Brain microvascular endothelial cell (primary cell): ENCODE measurements at regions not wholly inside any gene's neighbourhood (a gene's known extent, or its start where the extent isn't known, plus 50 kb on each side); places are given as distances from the start of the nearest gene placed in this dataset.

Source experiments
- DNase-seq: peaks from one replicate; pipeline ENCODE4 v3.0.0-alpha.2; 2020
- H3K27ac ChIP-seq: fragments of 250-450 bp; sonication (Bioruptor Pico); 2 replicates; pipeline ENCODE4 v1.5.1; 2020; ENCODE audit warnings: mild to moderate bottlenecking, moderate library complexity
- H3K27me3 ChIP-seq: fragments of 250-450 bp; sonication (Bioruptor Pico); replicated peaks from 2 replicates; pipeline ENCODE4 v1.5.1; 2020; ENCODE audit warnings: mild to moderate bottlenecking
- H3K36me3 ChIP-seq: fragments of 250-450 bp; sonication (Bioruptor Pico); replicated peaks from 2 replicates; pipeline ENCODE4 v1.5.1; 2020; ENCODE audit warnings: mild to moderate bottlenecking
- H3K4me3 ChIP-seq: 2 replicates; pipeline ENCODE4 v1.5.1; 2011; ENCODE audit warnings: low read depth, mild to moderate bottlenecking, control low read depth, low read length, moderate library complexity
- CTCF ChIP-seq: IDR thresholded peaks from 2 replicates; pipeline ENCODE4 v1.5.1; 2011; ENCODE audit warnings: low read depth, mild to moderate bottlenecking, moderate library complexity, low read length, control low read depth, inconsistent platforms; ENCODE audit errors: missing control alignments
- in situ Hi-C: cut with HindIII; loops from 2 replicates; pipeline ENCODE4 v1.10.0; 2017; ENCODE audit warnings: low sequenced_read_pairs, low pct_ligation_motif_present

- Histone ChIP-seq H3K36me3 (no peaks in the 10 kb centered on the region), H3K4me3 (no peak overlapping the region), H3K27ac (no peak overlapping the region), H3K27me3 (no peaks in the 10 kb centered on the region)
- DNase-seq: no peak
- in situ Hi-C loops: no loop called here
- no peak for TF ChIP-seq CTCF
Observed at GRCh38 chr13:84077271-84077670, 195.0 kb upstream of the SLITRK1 start.

- H3K27me3 ChIP-seq: no peaks in the 10 kb centered on the region
- H3K36me3 ChIP-seq: no peaks in the 10 kb centered on the region
- no peak for DNase-seq
- in situ Hi-C loops: no loop called here
- TF ChIP-seq CTCF: no peak
- H3K27ac ChIP-seq: no peak overlapping the region
- H3K4me3 ChIP-seq: no peak overlapping the region
Observed at GRCh38 chr13:84076280-84076679, 194.0 kb upstream of the SLITRK1 start.

- in situ Hi-C loops: no loop called here
- Histone ChIP-seq H3K36me3 (no peaks in the 10 kb centered on the region), H3K27me3 (no peaks in the 10 kb centered on the region), H3K4me3 (no peak overlapping the region), H3K27ac (no peak overlapping the region)
- TF ChIP-seq CTCF: no peak
- no peak for DNase-seq
Observed at GRCh38 chr13:84050536-84050935, 168.3 kb upstream of the SLITRK1 start.

- in situ Hi-C loops: no loop called here
- no peak for DNase-seq
- Histone ChIP-seq H3K27ac (no peak overlapping the region), H3K36me3 (no peaks in the 10 kb centered on the region), H3K27me3 (no peaks in the 10 kb centered on the region), H3K4me3 (no peak overlapping the region)
- no peak for TF ChIP-seq CTCF
Observed at GRCh38 chr13:84049443-84050219, 167.4 kb upstream of the SLITRK1 start.

- no peak for TF ChIP-seq CTCF
- DNase-seq: no peak
- no peak overlapping the region for H3K27ac ChIP-seq
- H3K36me3 ChIP-seq: no peaks in the 10 kb centered on the region
- no peak overlapping the region for H3K4me3 ChIP-seq
- in situ Hi-C loops: no loop called here
- H3K27me3 ChIP-seq: no peaks in the 10 kb centered on the region
Observed at GRCh38 chr13:84044805-84045204, 162.5 kb upstream of the SLITRK1 start.

- Histone ChIP-seq H3K27me3 (no peaks in the 10 kb centered on the region), H3K27ac (no peak overlapping the region), H3K4me3 (no peak overlapping the region), H3K36me3 (no peaks in the 10 kb centered on the region)
- no peak for TF ChIP-seq CTCF
- no peak for DNase-seq
- in situ Hi-C loops: no loop called here
Observed at GRCh38 chr13:84038001-84038400, 155.7 kb upstream of the SLITRK1 start.
